Peyer's patch (tissue), 4 donors: ENCODE measurements at regions not wholly inside any gene's neighbourhood (a gene's known extent, or its start where the extent isn't known, plus 50 kb on each side); places are given as distances from the start of the nearest gene placed in this dataset.

Experiments used
- DNase-seq, 3 donors: peaks; one replicate each; pipeline ENCODE4 v3.0.0-alpha.2; 2017 to 2019
- H3K27ac ChIP-seq, 4 donors: fragments of 200-600 bp; sonication (generic); one replicate each; pipeline ENCODE4 v1.5.1; 2016 to 2019
- H3K27me3 ChIP-seq, 2 donors: fragments of 200-600 bp; sonication (generic); one replicate each; pipeline ENCODE4 v1.5.1; 2019
- H3K36me3 ChIP-seq, 3 donors: fragments of 200-600 bp; sonication (generic); one replicate each; pipeline ENCODE4 v1.5.1; 2016 to 2019
- H3K4me1 ChIP-seq, 4 donors: fragments of 200-600 bp; sonication (generic); one replicate each; pipeline ENCODE4 v1.5.1; 2016 to 2019
- H3K4me3 ChIP-seq, 4 donors: fragments of 200-600 bp; sonication (generic); 1 replicate in 3 of 4; 2 replicates in 1 of 4; pipeline ENCODE4 v1.5.1; 2016 to 2019; ENCODE audit warnings: mild to moderate bottlenecking in 1 of 4
- H3K9me3 ChIP-seq, 4 donors: fragments of 200-600 bp; sonication (generic); one replicate each; pipeline ENCODE4 v1.5.1; 2016 to 2019; ENCODE audit warnings: mild to moderate bottlenecking in 1 of 4
- CTCF ChIP-seq, 6 experiments: fragments of 450-650 bp in 4 of 6; fragments of 200-600 bp in 2 of 6; sonication (generic) in 1 of 6; IDR thresholded peaks; one replicate each; pipeline ENCODE4 v1.5.1; 2017 to 2019; ENCODE audit warnings: antibody characterized with exemption in 6 of 6, mild to moderate bottlenecking in 3 of 6, moderate library complexity in 1 of 6
- POLR2A ChIP-seq, 2 donors: fragments of 450-650 bp; IDR thresholded peaks; one replicate each; pipeline ENCODE4 v1.5.1; 2017; ENCODE audit warnings: antibody characterized with exemption in 2 of 2, mild to moderate bottlenecking in 2 of 2, moderate library complexity in 2 of 2

GRCh38 chr18:4582431-4583335, 127.6 kb upstream of the DLGAP1 start:
- no peaks in the 10 kb centered on the region for H3K36me3 ChIP-seq
- H3K27me3 ChIP-seq: no peaks in the 10 kb centered on the region
- H3K4me3 ChIP-seq: no peak overlapping the region
- H3K9me3 ChIP-seq: peaks cover 0 to 7% (median 0%) of the 10 kb centered on the region in 4 donors
- no peak overlapping the region for H3K27ac ChIP-seq
- DNase-seq: no peak
- H3K4me1 ChIP-seq: no peaks in the 10 kb centered on the region
- no peak for TF ChIP-seq POLR2A (IDR thresholded peaks at IDR 0.05)
- no peak for TF ChIP-seq CTCF (IDR thresholded peaks at IDR 0.05)

- no peaks in the 10 kb centered on the region for H3K36me3 ChIP-seq
- DNase-seq: no peak
- no peak overlapping the region for H3K27ac ChIP-seq
- H3K4me3 ChIP-seq: no peak overlapping the region
- peaks cover 0 to 7% (median 0%) of the 10 kb centered on the region in 4 donors for H3K9me3 ChIP-seq
- no peaks in the 10 kb centered on the region for H3K27me3 ChIP-seq
- H3K4me1 ChIP-seq: no peaks in the 10 kb centered on the region
- TF ChIP-seq POLR2A (IDR thresholded peaks at IDR 0.05) (no peak), CTCF (IDR thresholded peaks at IDR 0.05) (no peak)
Measured at GRCh38 chr18:4581966-4582365, 126.9 kb upstream of the DLGAP1 start.

GRCh38 chr18:4578449-4578848, 123.3 kb upstream of the DLGAP1 start:
- TF ChIP-seq POLR2A (IDR thresholded peaks at IDR 0.05) (no peak), CTCF (IDR thresholded peaks at IDR 0.05) (no peak)
- Histone ChIP-seq H3K36me3 (no peaks in the 10 kb centered on the region), H3K9me3 (peaks cover 0 to 16% (median 0%) of the 10 kb centered on the region in 4 donors)

GRCh38 chr18:4573735-4574134, 118.6 kb upstream of the DLGAP1 start:
- TF ChIP-seq POLR2A (IDR thresholded peaks at IDR 0.05) (no peak), CTCF (IDR thresholded peaks at IDR 0.05) (no peak)
- H3K4me1 ChIP-seq: no peaks in the 10 kb centered on the region
- no peak overlapping the region for H3K27ac ChIP-seq
- DNase-seq: no peak
- H3K36me3 ChIP-seq: no peaks in the 10 kb centered on the region
- peaks cover 0 to 17% (median 0%) of the 10 kb centered on the region in 4 donors for H3K9me3 ChIP-seq
- no peak overlapping the region for H3K4me3 ChIP-seq
- no peaks in the 10 kb centered on the region for H3K27me3 ChIP-seq

More at GRCh38 chr18:4578449-4578848, 123.3 kb upstream of the DLGAP1 start:
- H3K27me3 ChIP-seq: no peaks in the 10 kb centered on the region
- no peak for DNase-seq
- H3K4me1 ChIP-seq: no peaks in the 10 kb centered on the region
- H3K4me3 ChIP-seq: no peak overlapping the region
- no peak overlapping the region for H3K27ac ChIP-seq

- H3K4me3 ChIP-seq: no peak overlapping the region
- H3K9me3 ChIP-seq: no peaks in the 10 kb centered on the region
- H3K27ac ChIP-seq: no peak overlapping the region
- H3K4me1 ChIP-seq: no peaks in the 10 kb centered on the region
- TF ChIP-seq CTCF (IDR thresholded peaks at IDR 0.05) (no peak), POLR2A (IDR thresholded peaks at IDR 0.05) (no peak)
- H3K27me3 ChIP-seq: no peaks in the 10 kb centered on the region
- H3K36me3 ChIP-seq: no peaks in the 10 kb centered on the region
- DNase-seq: no peak
Measured at GRCh38 chr18:4557502-4557901, 102.4 kb upstream of the DLGAP1 start.
